Liver (tissue), 8 donors: ENCODE measurements at regions not wholly inside any gene's neighbourhood (a gene's known extent, or its start where the extent isn't known, plus 50 kb on each side); places are given as distances from the start of the nearest gene placed in this dataset.

Experiments used
- DNase-seq: peaks from one replicate; pipeline ENCODE4 v3.0.0-alpha.2; 2017; ENCODE audit warnings: low spot score
- H3K27ac ChIP-seq, 2 donors: one replicate each; pipeline ENCODE4 v1.7.0; 2013; ENCODE audit warnings: inconsistent platforms in 2 of 2, low read length in 2 of 2, control low read depth in 1 of 2, low read depth in 1 of 2, mild to moderate bottlenecking in 1 of 2
- H3K27me3 ChIP-seq, 4 donors: one replicate each; pipeline versions ENCODE4 v1.6.1 to v1.7.0; 2013; ENCODE audit warnings: low read length in 3 of 4, inconsistent platforms in 1 of 4, mild to moderate bottlenecking in 1 of 4, moderate library complexity in 1 of 4; ENCODE audit not compliant: control insufficient read depth in 4 of 4, insufficient read depth in 4 of 4
- H3K36me3 ChIP-seq, 4 donors: one replicate each; pipeline versions ENCODE4 v1.6.1 to v1.7.0; 2013; ENCODE audit warnings: low read length in 3 of 4, mild to moderate bottlenecking in 3 of 4, low read depth in 1 of 4, moderate library complexity in 1 of 4; ENCODE audit not compliant: control insufficient read depth in 4 of 4, insufficient read depth in 3 of 4
- H3K4me1 ChIP-seq, 4 donors: one replicate each; pipeline versions ENCODE4 v1.6.1 to v1.7.0; 2013; ENCODE audit warnings: low read length in 3 of 4, mild to moderate bottlenecking in 3 of 4, moderate library complexity in 1 of 4; ENCODE audit not compliant: control insufficient read depth in 4 of 4, insufficient read depth in 4 of 4
- H3K4me3 ChIP-seq, 3 donors: one replicate each; pipeline versions ENCODE4 v1.6.1 to v1.7.0; 2013; ENCODE audit warnings: low read length in 3 of 3, control low read depth in 1 of 3, low read depth in 1 of 3, mild to moderate bottlenecking in 1 of 3
- H3K9ac ChIP-seq, 2 donors: one replicate each; pipeline ENCODE4 v1.7.0; 2013; ENCODE audit warnings: low read length in 2 of 2, mild to moderate bottlenecking in 2 of 2, moderate library complexity in 2 of 2, control low read depth in 1 of 2, low read depth in 1 of 2
- H3K9me3 ChIP-seq, 4 donors: one replicate each; pipeline versions ENCODE4 v1.6.1 to v1.7.0; 2013; ENCODE audit warnings: low read length in 3 of 4; ENCODE audit not compliant: control insufficient read depth in 4 of 4
- EGR1 ChIP-seq, 2 donors: IDR thresholded peaks; 2 replicates each; pipeline ENCODE4 v1.6.1; 2016 to 2018; ENCODE audit warnings: antibody characterized with exemption in 2 of 2, low read depth in 2 of 2
- FOXA2 ChIP-seq: IDR thresholded peaks from 2 replicates; pipeline ENCODE4 v1.6.1; 2016; ENCODE audit warnings: antibody characterized with exemption
- GABPA ChIP-seq, 2 donors: IDR thresholded peaks in 1 of 2; conservative IDR thresholded peaks in 1 of 2; 2 replicates each; pipeline ENCODE4 v1.6.1; 2016; ENCODE audit warnings: antibody characterized with exemption in 2 of 2, mild to moderate bottlenecking in 1 of 2, moderate library complexity in 1 of 2
- HNF4A ChIP-seq, 2 donors: conservative IDR thresholded peaks; 2 replicates each; pipeline ENCODE4 v1.6.1; 2016; ENCODE audit warnings: antibody characterized with exemption in 2 of 2, mild to moderate bottlenecking in 2 of 2
- HNF4G ChIP-seq: IDR thresholded peaks from 2 replicates; pipeline ENCODE4 v1.6.1; 2016; ENCODE audit warnings: antibody characterized with exemption
- NR2F2 ChIP-seq: IDR thresholded peaks from 2 replicates; pipeline ENCODE4 v1.6.1; 2016; ENCODE audit warnings: antibody characterized with exemption
- RAD21 ChIP-seq, 2 donors: IDR thresholded peaks; 2 replicates each; pipeline ENCODE4 v1.6.1; 2016; ENCODE audit warnings: antibody characterized with exemption in 2 of 2, mild to moderate bottlenecking in 2 of 2
- RXRA ChIP-seq, 2 donors: IDR thresholded peaks; 2 replicates each; pipeline ENCODE4 v1.6.1; 2017 to 2018; ENCODE audit warnings: antibody characterized with exemption in 2 of 2, mild to moderate bottlenecking in 1 of 2
- SP1 ChIP-seq: IDR thresholded peaks from 2 replicates; pipeline ENCODE4 v1.6.1; 2018; ENCODE audit warnings: antibody characterized with exemption, mild to moderate bottlenecking
- TAF1 ChIP-seq: conservative IDR thresholded peaks from 2 replicates; pipeline ENCODE4 v1.6.1; 2016; ENCODE audit warnings: antibody characterized with exemption, mild to moderate bottlenecking
- YY1 ChIP-seq: IDR thresholded peaks from 2 replicates; pipeline ENCODE4 v1.6.1; 2016; ENCODE audit warnings: antibody characterized with exemption, mild to moderate bottlenecking
- WGBS: extraction: QIAGEN DNeasy Blood & Tissue Kit; methylation state at CpG from one replicate; pipeline ENCODE4 v1.1.7; 2013; 5-methylcytosine and 5-hydroxymethylcytosine counted together
- TF ChIP-seq, protein P1 (sequence below): fragments of 150-350 bp; IDR thresholded peaks from 2 replicates; pipeline ENCODE4 v1.5.1; 2017; ENCODE audit warnings: improper control_type of control experiment, low read depth, low read length; ENCODE audit not compliant: missing input control
- TF ChIP-seq, protein P2 (sequence below): IDR thresholded peaks from 2 replicates; pipeline ENCODE4 v1.6.1; 2016; ENCODE audit warnings: antibody characterized with exemption
- TF ChIP-seq, protein P3 (sequence below): IDR thresholded peaks from 2 replicates; pipeline ENCODE4 v1.6.1; 2016; ENCODE audit warnings: antibody characterized with exemption, mild to moderate bottlenecking
- TF ChIP-seq, protein P4 (sequence below): IDR thresholded peaks from 2 replicates; pipeline ENCODE4 v1.6.1; 2016; ENCODE audit warnings: antibody characterized with exemption
- TF ChIP-seq, protein P5 (sequence below): IDR thresholded peaks from 2 replicates; pipeline ENCODE4 v1.6.1; 2016; ENCODE audit warnings: antibody characterized with exemption
- donor health status: healthy.
- donor health status: healthy.
- donor health status: healthy.
- donor health status: healthy.
- donor health status: healthy.

DNA sequence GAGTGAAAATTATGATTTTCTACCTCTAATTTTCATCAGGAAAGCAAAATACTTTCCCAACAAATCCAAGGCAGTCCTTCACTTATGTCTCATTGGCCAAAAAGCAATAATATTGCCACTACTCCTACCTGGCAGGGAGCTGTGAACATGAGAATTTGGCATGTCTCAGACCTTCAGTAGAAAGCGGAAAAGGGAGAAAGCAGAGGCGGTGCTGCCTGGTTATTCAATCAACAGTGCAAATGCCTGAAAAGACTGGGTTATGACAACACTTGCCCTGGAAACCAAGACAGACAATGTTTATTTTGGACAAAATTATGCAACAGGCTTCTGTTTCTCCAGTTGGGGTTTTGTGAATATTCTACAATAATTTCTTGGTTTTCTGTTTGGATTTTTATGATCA, 194.4 kb downstream of the TAF11L14 start:
- no peak for TF ChIP-seq RXRA (IDR thresholded peaks at IDR 0.05)
- no peak for TF ChIP-seq HNF4G
- TF ChIP-seq GABPA (IDR thresholded peaks at IDR 0.05 in 1 of 2, conservative IDR thresholded peaks at IDR 0.05 in 1 of 2) = no peak
- TF ChIP-seq, protein P1, sequence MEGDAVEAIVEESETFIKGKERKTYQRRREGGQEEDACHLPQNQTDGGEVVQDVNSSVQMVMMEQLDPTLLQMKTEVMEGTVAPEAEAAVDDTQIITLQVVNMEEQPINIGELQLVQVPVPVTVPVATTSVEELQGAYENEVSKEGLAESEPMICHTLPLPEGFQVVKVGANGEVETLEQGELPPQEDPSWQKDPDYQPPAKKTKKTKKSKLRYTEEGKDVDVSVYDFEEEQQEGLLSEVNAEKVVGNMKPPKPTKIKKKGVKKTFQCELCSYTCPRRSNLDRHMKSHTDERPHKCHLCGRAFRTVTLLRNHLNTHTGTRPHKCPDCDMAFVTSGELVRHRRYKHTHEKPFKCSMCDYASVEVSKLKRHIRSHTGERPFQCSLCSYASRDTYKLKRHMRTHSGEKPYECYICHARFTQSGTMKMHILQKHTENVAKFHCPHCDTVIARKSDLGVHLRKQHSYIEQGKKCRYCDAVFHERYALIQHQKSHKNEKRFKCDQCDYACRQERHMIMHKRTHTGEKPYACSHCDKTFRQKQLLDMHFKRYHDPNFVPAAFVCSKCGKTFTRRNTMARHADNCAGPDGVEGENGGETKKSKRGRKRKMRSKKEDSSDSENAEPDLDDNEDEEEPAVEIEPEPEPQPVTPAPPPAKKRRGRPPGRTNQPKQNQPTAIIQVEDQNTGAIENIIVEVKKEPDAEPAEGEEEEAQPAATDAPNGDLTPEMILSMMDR = no peak
- no peak for TF ChIP-seq HNF4A (conservative IDR thresholded peaks at IDR 0.05)
- no peak for TF ChIP-seq TAF1
- TF ChIP-seq NR2F2 = no peak
- TF ChIP-seq, protein P2, sequence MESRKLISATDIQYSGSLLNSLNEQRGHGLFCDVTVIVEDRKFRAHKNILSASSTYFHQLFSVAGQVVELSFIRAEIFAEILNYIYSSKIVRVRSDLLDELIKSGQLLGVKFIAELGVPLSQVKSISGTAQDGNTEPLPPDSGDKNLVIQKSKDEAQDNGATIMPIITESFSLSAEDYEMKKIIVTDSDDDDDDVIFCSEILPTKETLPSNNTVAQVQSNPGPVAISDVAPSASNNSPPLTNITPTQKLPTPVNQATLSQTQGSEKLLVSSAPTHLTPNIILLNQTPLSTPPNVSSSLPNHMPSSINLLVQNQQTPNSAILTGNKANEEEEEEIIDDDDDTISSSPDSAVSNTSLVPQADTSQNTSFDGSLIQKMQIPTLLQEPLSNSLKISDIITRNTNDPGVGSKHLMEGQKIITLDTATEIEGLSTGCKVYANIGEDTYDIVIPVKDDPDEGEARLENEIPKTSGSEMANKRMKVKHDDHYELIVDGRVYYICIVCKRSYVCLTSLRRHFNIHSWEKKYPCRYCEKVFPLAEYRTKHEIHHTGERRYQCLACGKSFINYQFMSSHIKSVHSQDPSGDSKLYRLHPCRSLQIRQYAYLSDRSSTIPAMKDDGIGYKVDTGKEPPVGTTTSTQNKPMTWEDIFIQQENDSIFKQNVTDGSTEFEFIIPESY = no peak
- TF ChIP-seq FOXA2 = no peak
- TF ChIP-seq, protein P3, sequence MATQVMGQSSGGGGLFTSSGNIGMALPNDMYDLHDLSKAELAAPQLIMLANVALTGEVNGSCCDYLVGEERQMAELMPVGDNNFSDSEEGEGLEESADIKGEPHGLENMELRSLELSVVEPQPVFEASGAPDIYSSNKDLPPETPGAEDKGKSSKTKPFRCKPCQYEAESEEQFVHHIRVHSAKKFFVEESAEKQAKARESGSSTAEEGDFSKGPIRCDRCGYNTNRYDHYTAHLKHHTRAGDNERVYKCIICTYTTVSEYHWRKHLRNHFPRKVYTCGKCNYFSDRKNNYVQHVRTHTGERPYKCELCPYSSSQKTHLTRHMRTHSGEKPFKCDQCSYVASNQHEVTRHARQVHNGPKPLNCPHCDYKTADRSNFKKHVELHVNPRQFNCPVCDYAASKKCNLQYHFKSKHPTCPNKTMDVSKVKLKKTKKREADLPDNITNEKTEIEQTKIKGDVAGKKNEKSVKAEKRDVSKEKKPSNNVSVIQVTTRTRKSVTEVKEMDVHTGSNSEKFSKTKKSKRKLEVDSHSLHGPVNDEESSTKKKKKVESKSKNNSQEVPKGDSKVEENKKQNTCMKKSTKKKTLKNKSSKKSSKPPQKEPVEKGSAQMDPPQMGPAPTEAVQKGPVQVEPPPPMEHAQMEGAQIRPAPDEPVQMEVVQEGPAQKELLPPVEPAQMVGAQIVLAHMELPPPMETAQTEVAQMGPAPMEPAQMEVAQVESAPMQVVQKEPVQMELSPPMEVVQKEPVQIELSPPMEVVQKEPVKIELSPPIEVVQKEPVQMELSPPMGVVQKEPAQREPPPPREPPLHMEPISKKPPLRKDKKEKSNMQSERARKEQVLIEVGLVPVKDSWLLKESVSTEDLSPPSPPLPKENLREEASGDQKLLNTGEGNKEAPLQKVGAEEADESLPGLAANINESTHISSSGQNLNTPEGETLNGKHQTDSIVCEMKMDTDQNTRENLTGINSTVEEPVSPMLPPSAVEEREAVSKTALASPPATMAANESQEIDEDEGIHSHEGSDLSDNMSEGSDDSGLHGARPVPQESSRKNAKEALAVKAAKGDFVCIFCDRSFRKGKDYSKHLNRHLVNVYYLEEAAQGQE = no peak
- no peak for TF ChIP-seq YY1
- no peak for TF ChIP-seq RAD21 (IDR thresholded peaks at IDR 0.05)
- TF ChIP-seq, protein P4, sequence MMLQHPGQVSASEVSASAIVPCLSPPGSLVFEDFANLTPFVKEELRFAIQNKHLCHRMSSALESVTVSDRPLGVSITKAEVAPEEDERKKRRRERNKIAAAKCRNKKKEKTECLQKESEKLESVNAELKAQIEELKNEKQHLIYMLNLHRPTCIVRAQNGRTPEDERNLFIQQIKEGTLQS = no peak
- TF ChIP-seq SP1 = no peak

DNA sequence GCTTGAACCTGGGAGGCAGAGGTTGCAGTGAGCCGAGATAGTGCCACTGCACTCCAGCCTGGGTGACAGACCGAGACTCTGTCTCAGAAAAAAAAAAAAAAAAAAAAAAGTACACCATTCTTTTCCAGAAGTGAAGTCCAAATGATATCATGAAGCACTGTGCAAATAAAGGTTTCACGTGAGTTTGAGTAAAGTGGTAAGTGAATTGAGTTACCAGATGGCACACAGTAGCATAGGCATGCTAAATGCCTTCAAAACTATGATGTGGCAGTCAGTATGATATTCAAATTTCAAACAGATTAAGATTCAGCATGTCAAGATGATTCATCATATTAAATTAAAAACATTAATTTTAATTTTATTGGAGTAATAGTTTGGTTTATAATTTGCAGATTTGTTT, 195.2 kb downstream of the TAF11L14 start:
- Histone ChIP-seq H3K4me1 (no peaks in the 10 kb centered on the region), H3K27ac (no peak overlapping the region), H3K9ac (no peak overlapping the region), H3K4me3 (no peak overlapping the region), H3K36me3 (no peaks in the 10 kb centered on the region), H3K27me3 (no peaks in the 10 kb centered on the region), H3K9me3 (peaks cover 0 to 5% (median 0%) of the 10 kb centered on the region in 4 donors)
- 69% methylated on average over 3 of the region's 3 CpGs for WGBS
- DNase-seq = no peak
- no peak for TF ChIP-seq GABPA (IDR thresholded peaks at IDR 0.05 in 1 of 2, conservative IDR thresholded peaks at IDR 0.05 in 1 of 2)
- no peak for TF ChIP-seq SP1
- TF ChIP-seq RXRA (IDR thresholded peaks at IDR 0.05) = no peak
- no peak for TF ChIP-seq HNF4G
- TF ChIP-seq HNF4A (conservative IDR thresholded peaks at IDR 0.05) = no peak
- TF ChIP-seq NR2F2 = no peak
- no peak for TF ChIP-seq EGR1 (IDR thresholded peaks at IDR 0.05; ENCODE audit: low read depth in 2 of 2)
- no peak for TF ChIP-seq TAF1
- TF ChIP-seq, protein P4 = no peak
- no peak for TF ChIP-seq RAD21 (IDR thresholded peaks at IDR 0.05)
- TF ChIP-seq YY1 = no peak
- no peak for TF ChIP-seq FOXA2
- TF ChIP-seq, protein P5, sequence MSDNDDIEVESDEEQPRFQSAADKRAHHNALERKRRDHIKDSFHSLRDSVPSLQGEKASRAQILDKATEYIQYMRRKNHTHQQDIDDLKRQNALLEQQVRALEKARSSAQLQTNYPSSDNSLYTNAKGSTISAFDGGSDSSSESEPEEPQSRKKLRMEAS = no peak
- TF ChIP-seq, protein P1 = no peak
- TF ChIP-seq, protein P2 = no peak

More for the DNA sequence above, 194.4 kb downstream of the TAF11L14 start:
- no peak overlapping the region for H3K4me3 ChIP-seq
- WGBS = 58% methylated on average over 2 of the region's 2 CpGs
- DNase-seq = no peak
- H3K27me3 ChIP-seq = no peaks in the 10 kb centered on the region
- H3K27ac ChIP-seq = no peak overlapping the region
- no peaks in the 10 kb centered on the region for H3K36me3 ChIP-seq
- H3K9ac ChIP-seq = no peak overlapping the region
- H3K9me3 ChIP-seq = peaks cover 0 to 5% (median 0%) of the 10 kb centered on the region in 4 donors
- no peaks in the 10 kb centered on the region for H3K4me1 ChIP-seq
